GM21447 (cell line): ENCODE measurements at regions not wholly inside any gene's neighbourhood (a gene's known extent, or its start where the extent isn't known, plus 50 kb on each side); places are given as distances from the start of the nearest gene placed in this dataset.
"Not testable (repeated sequence)": the region's sequence is repeated elsewhere in the genome, so short reads cannot be mapped to it uniquely, and the experiment has no call there.

Experiments used
- ATAC-seq: cut with Tn5 transposase; IDR thresholded peaks from one replicate; pipeline ENCODE4 v1.9.1; 2021; ENCODE audit not compliant: unreplicated experiment

GRCh38 chr4:36587909-36588472 is 306.6 kb downstream of the DTHD1 start:
- ATAC-seq: no peak

GRCh38 chr4:36590343-36590742 is 308.9 kb downstream of the DTHD1 start:
- ATAC-seq: no peak

- ATAC-seq: no peak
These were observed 320.6 kb downstream of the DTHD1 start for GRCh38 chr4:36601864-36602495.

GRCh38 chr4:36609661-36610060 is 328.2 kb downstream of the DTHD1 start:
- ATAC-seq: no peak

- ATAC-seq: no peak
These were observed 329.2 kb downstream of the DTHD1 start for GRCh38 chr4:36610628-36611027.

- ATAC-seq: not testable (repeated sequence)
These were observed 331.7 kb downstream of the DTHD1 start for GRCh38 chr4:36613142-36613541.

- ATAC-seq: no peak
These were observed 332.6 kb downstream of the DTHD1 start for GRCh38 chr4:36614011-36614410.

- ATAC-seq: no peak
These were observed 336.7 kb downstream of the DTHD1 start for GRCh38 chr4:36618102-36618501.

- no peak for ATAC-seq
These were observed 342.6 kb downstream of the DTHD1 start for GRCh38 chr4:36624030-36624429.

- no peak for ATAC-seq
These were observed 356.9 kb downstream of the DTHD1 start for GRCh38 chr4:36638273-36638811.

GRCh38 chr4:36640876-36641275 is 359.5 kb downstream of the DTHD1 start:
- ATAC-seq: no peak

- peak; percentile 99 for ATAC-seq
These were observed 369.8 kb downstream of the DTHD1 start for GRCh38 chr4:36651253-36651652.

GRCh38 chr4:36652857-36653256 is 371.4 kb downstream of the DTHD1 start:
- ATAC-seq: no peak

GRCh38 chr4:36665985-36666527 is 384.6 kb downstream of the DTHD1 start:
- no peak for ATAC-seq

GRCh38 chr4:36675436-36675835 is 394.0 kb downstream of the DTHD1 start:
- no peak for ATAC-seq

- ATAC-seq: no peak
These were observed 395.0 kb downstream of the DTHD1 start for GRCh38 chr4:36676139-36677050.

- no peak for ATAC-seq
These were observed 395.7 kb downstream of the DTHD1 start for GRCh38 chr4:36677112-36677511.

- ATAC-seq: no peak
These were observed 396.5 kb downstream of the DTHD1 start for GRCh38 chr4:36677874-36678273.

GRCh38 chr4:36687681-36688080 is 406.3 kb downstream of the DTHD1 start:
- no peak for ATAC-seq

GRCh38 chr4:36692586-36692985 is 411.2 kb downstream of the DTHD1 start:
- ATAC-seq: no peak

GRCh38 chr4:36702245-36702644 is 420.8 kb downstream of the DTHD1 start:
- no peak for ATAC-seq
